COR-L47 (cell line): ENCODE measurements at regions not wholly inside any gene's neighbourhood (a gene's known extent, or its start where the extent isn't known, plus 50 kb on each side); places are given as distances from the start of the nearest gene placed in this dataset.

Experiments
- DNase-seq: peaks from one replicate; lab custom pipeline; 2025; lab: John Stamatoyannopoulos, UW

- DNase-seq, result no peak
Observed at GRCh38 chr1:191895462-191896058, 262.7 kb upstream of the RGS18 start.

- no peak for DNase-seq
Observed at GRCh38 chr1:191897134-191897533, 261.1 kb upstream of the RGS18 start.

- DNase-seq, result no peak
Observed at GRCh38 chr1:191901651-191902050, 256.6 kb upstream of the RGS18 start.

- no peak for DNase-seq
Observed at GRCh38 chr1:191904991-191905390, 253.3 kb upstream of the RGS18 start.

GRCh38 chr1:191905781-191906180 lies 252.5 kb upstream of the RGS18 start:
- no peak for DNase-seq

GRCh38 chr1:191907121-191907520 lies 251.1 kb upstream of the RGS18 start:
- peak; percentile 6 for DNase-seq

- no peak for DNase-seq
Observed at GRCh38 chr1:191910245-191910644, 248.0 kb upstream of the RGS18 start.

GRCh38 chr1:191912517-191912916 lies 245.7 kb upstream of the RGS18 start:
- no peak for DNase-seq

- DNase-seq, result no peak
Observed at GRCh38 chr1:191913260-191913977, 244.8 kb upstream of the RGS18 start.

- DNase-seq, result no peak
Observed at GRCh38 chr1:191929383-191929782, 228.9 kb upstream of the RGS18 start.

GRCh38 chr1:191943684-191944083 lies 214.6 kb upstream of the RGS18 start:
- DNase-seq, result no peak

- DNase-seq, result no peak
Observed at GRCh38 chr1:191953526-191953925, 204.7 kb upstream of the RGS18 start.

GRCh38 chr1:191959856-191960255 lies 198.4 kb upstream of the RGS18 start:
- no peak for DNase-seq

- no peak for DNase-seq
Observed at GRCh38 chr1:191963286-191963685, 195.0 kb upstream of the RGS18 start.

GRCh38 chr1:191963781-191964455 lies 194.3 kb upstream of the RGS18 start:
- no peak for DNase-seq

GRCh38 chr1:191969290-191969689 lies 189.0 kb upstream of the RGS18 start:
- no peak for DNase-seq

GRCh38 chr1:191970116-191970515 lies 188.1 kb upstream of the RGS18 start:
- DNase-seq, result no peak

- no peak for DNase-seq
Observed at GRCh38 chr1:191971447-191971846, 186.8 kb upstream of the RGS18 start.

GRCh38 chr1:191974004-191974403 lies 184.3 kb upstream of the RGS18 start:
- DNase-seq, result no peak

GRCh38 chr1:191977874-191978506 lies 180.3 kb upstream of the RGS18 start:
- no peak for DNase-seq

GRCh38 chr1:191984856-191985255 lies 173.4 kb upstream of the RGS18 start:
- no peak for DNase-seq

- no peak for DNase-seq
Observed at GRCh38 chr1:191992118-191992517, 166.1 kb upstream of the RGS18 start.

- no peak for DNase-seq
Observed at GRCh38 chr1:191993549-191993948, 164.7 kb upstream of the RGS18 start.
